WERI-Rb-1 (cell line): ENCODE measurements at regions not wholly inside any gene's neighbourhood (a gene's known extent, or its start where the extent isn't known, plus 50 kb on each side); places are given as distances from the start of the nearest gene placed in this dataset.
"Not testable (repeated sequence)": the region's sequence is repeated elsewhere in the genome, so short reads cannot be mapped to it uniquely, and the experiment has no call there.

Source experiments
- DNase-seq: peaks from one replicate; pipeline ENCODE4 v3.0.0-alpha.2; 2020
- H3K27ac ChIP-seq: fragments of 250-450 bp; sonication (Bioruptor Pico); 2 replicates; pipeline ENCODE4 v1.5.1; 2020; ENCODE audit warnings: mild to moderate bottlenecking, moderate library complexity
- H3K27me3 ChIP-seq: fragments of 250-450 bp; sonication (Bioruptor Pico); 2 replicates; pipeline ENCODE4 v1.5.1; 2021; ENCODE audit warnings: mild to moderate bottlenecking, low read depth, moderate library complexity; ENCODE audit not compliant: insufficient read depth, severe bottlenecking
- H3K36me3 ChIP-seq: fragments of 250-450 bp; sonication (Bioruptor Pico); 2 replicates; pipeline ENCODE4 v1.5.1; 2020; ENCODE audit warnings: mild to moderate bottlenecking, moderate library complexity
- H3K4me3 ChIP-seq: 2 replicates; pipeline ENCODE4 v1.5.1; 2011; ENCODE audit warnings: low read depth, mild to moderate bottlenecking, control low read depth, low read length
- H3K9me3 ChIP-seq: fragments of 250-450 bp; sonication (Bioruptor Pico); 2 replicates; pipeline ENCODE4 v1.5.1; 2021; ENCODE audit warnings: mild to moderate bottlenecking, moderate library complexity; ENCODE audit not compliant: severe bottlenecking
- TF ChIP-seq, protein P1 (sequence below): IDR thresholded peaks from 2 replicates; pipeline ENCODE4 v1.5.1; 2011; ENCODE audit warnings: low read depth, mild to moderate bottlenecking, control low read depth, inconsistent platforms, low read length

DNA sequence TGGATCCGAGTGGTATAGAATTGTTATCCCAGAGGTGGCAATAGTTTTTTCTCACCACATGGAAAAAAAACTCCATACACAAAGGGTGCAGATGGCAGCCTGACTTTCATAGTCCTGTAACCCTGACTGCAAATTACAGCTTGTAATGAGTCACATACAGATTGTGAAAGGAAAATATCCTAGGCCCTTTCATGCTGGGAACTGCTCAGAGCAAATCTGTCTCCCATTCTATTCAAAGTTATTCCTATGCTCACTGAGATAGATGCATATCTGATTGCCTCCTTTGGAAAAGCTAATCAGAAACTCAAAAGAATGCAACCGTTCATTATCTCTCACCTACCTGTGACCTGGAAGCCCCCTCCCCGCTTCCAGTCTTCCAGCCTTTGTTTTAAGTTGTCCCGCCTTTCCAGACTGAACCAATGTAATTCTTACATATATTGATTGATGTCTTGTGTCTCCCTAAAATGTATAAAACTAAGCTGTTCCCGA lies 108.7 kb upstream of the MAP3K4 start:
- H3K4me3 ChIP-seq = no peak overlapping the region
- H3K9me3 ChIP-seq = peaks cover 2% of the 10 kb centered on the region
- DNase-seq = no peak
- TF ChIP-seq, protein P1, sequence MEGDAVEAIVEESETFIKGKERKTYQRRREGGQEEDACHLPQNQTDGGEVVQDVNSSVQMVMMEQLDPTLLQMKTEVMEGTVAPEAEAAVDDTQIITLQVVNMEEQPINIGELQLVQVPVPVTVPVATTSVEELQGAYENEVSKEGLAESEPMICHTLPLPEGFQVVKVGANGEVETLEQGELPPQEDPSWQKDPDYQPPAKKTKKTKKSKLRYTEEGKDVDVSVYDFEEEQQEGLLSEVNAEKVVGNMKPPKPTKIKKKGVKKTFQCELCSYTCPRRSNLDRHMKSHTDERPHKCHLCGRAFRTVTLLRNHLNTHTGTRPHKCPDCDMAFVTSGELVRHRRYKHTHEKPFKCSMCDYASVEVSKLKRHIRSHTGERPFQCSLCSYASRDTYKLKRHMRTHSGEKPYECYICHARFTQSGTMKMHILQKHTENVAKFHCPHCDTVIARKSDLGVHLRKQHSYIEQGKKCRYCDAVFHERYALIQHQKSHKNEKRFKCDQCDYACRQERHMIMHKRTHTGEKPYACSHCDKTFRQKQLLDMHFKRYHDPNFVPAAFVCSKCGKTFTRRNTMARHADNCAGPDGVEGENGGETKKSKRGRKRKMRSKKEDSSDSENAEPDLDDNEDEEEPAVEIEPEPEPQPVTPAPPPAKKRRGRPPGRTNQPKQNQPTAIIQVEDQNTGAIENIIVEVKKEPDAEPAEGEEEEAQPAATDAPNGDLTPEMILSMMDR = no peak
- H3K27me3 ChIP-seq = peaks cover 6% of the 10 kb centered on the region
- no peaks in the 10 kb centered on the region for H3K36me3 ChIP-seq
- H3K27ac ChIP-seq = no peak overlapping the region

DNA sequence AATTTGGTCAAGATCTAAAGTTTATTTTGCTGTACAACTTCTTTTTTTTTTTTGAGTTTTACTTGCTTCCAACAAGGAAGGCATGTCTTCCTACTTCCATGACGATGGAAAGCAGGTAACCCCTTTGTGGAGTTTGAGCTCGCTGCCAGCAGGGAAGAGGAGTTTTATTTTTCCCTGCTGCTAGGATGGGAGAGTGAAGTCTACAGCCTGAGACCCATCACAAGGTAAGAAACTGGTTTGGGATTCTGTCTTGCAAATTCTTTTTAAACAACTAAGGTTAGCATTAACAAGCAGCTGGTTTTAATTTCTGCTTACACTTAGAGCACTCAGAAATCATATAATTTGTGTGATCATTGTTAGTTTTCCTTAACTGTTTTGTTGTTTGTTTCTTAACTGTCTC lies 108.0 kb upstream of the MAP3K4 start:
- H3K4me3 ChIP-seq = no peak overlapping the region
- peaks cover 2% of the 10 kb centered on the region for H3K9me3 ChIP-seq
- H3K27me3 ChIP-seq = peaks cover 6% of the 10 kb centered on the region
- DNase-seq = no peak
- no peak overlapping the region for H3K27ac ChIP-seq
- no peaks in the 10 kb centered on the region for H3K36me3 ChIP-seq
- TF ChIP-seq, protein P1 = no peak

DNA sequence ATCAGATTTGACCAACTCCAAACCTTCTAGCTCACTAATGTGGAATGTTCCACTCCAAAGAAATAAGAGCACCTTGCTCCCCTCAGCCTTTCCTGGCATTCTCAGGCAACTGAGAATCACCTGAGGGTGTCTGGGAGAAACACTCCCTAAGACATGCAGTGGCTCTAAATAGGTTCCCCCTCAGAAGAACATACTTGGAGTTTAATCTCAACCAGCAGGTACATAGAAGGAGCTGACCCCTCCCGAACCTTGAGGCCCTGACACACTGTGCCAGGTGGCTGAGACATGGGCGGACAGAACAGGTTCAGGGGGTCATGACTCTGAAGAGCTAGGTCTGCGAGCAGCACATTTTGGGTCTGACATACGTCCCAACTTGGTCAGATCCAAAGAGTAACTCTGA lies 107.6 kb upstream of the MAP3K4 start:
- TF ChIP-seq, protein P1 = no peak
- peaks cover 2% of the 10 kb centered on the region for H3K9me3 ChIP-seq
- H3K36me3 ChIP-seq = no peaks in the 10 kb centered on the region
- H3K27me3 ChIP-seq = peaks cover 6% of the 10 kb centered on the region
- no peak overlapping the region for H3K27ac ChIP-seq
- no peak overlapping the region for H3K4me3 ChIP-seq
- DNase-seq = no peak

DNA sequence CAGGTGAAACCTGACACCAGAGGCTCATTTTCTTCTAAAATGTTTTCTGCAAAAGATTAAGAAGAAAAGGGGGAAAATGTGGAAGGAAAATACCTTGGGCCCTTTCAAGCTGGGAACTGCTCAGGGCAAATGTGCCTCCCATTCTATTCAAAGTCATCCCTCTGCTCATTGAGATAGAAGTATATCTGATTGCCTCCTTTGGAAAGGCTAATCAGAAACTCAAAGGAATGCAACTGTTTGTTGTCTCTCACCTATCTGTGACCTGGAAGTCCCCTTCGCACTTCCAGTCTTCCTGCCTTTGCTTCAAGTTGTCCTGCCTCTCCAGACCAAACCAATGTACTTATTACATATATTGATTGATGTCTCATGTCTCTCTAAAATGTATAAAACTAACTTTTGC lies 102.4 kb upstream of the MAP3K4 start:
- DNase-seq, H3K27ac ChIP-seq, H3K4me3 ChIP-seq, H3K9me3 ChIP-seq, H3K36me3 ChIP-seq, H3K27me3 ChIP-seq: not testable (repeated sequence)

DNA sequence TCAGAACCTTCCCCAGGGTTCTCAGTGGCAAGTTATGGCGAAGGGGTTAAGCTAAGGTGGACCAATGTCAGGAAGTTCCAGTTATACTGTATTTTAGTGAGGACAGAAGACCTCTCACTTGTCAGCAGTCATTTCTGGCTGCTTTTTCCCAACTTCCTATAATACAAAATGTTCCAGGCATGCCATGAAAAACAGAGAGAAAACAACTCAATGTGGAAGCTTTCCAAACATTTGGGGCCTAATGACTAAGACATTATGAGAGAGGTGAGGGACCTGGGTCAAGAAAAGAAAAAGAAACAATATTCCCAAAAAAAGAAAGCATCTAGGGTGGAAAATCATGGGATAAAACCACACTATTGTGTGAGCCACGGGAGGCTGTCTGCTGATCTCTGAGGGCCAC lies 99.9 kb upstream of the MAP3K4 start:
- H3K4me3 ChIP-seq = no peak overlapping the region
- no peaks in the 10 kb centered on the region for H3K36me3 ChIP-seq
- no peak overlapping the region for H3K27ac ChIP-seq
- no peaks in the 10 kb centered on the region for H3K27me3 ChIP-seq
- peaks cover 2% of the 10 kb centered on the region for H3K9me3 ChIP-seq
- DNase-seq = no peak
- TF ChIP-seq, protein P1 = no peak

DNA sequence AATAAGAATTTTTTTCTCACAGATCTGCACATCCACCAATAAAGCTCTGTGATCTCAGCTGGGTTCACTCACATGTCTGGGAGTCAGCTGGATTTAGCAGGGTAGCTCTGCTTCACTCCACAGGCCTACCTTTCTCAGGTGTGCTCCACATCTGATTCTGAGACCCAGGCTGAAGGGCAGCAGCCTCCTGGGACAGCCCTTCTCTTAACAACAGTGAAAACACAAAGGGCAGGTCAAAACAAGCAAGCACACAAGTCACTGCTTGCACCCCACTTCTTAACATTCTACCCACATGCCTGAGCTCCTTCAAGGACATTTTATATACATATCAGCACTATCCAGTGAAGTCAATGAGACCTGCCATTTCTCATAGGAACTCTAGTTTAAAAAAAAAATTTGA lies 96.0 kb upstream of the MAP3K4 start:
- H3K9me3 ChIP-seq = no peaks in the 10 kb centered on the region
- TF ChIP-seq, protein P1 = no peak
- H3K36me3 ChIP-seq = no peaks in the 10 kb centered on the region
- no peak for DNase-seq
- no peak overlapping the region for H3K4me3 ChIP-seq
- H3K27ac ChIP-seq = no peak overlapping the region
- peaks cover 7% of the 10 kb centered on the region for H3K27me3 ChIP-seq
